ENCODE measurements at regions not wholly inside any gene's neighbourhood (a gene's known extent, or its start where the extent isn't known, plus 50 kb on each side); places are given as distances from the start of the nearest gene placed in this dataset.
A peak's percentile ranks its signal among the peaks of the same experiment; 100 is the strongest.

GRCh38 chr10:110407301-110408170 lies 90.2 kb upstream of the DUSP5 start:
- Mint-ChIP-seq H3K36me3 (no peaks in the 10 kb centered on the region), H3K4me3 (no peak overlapping the region), H3K27ac (no peak overlapping the region), H3K4me1 (peaks cover 25 to 33% (median 30%) of the 10 kb centered on the region in 3 donors), H3K9me3 (no peaks in the 10 kb centered on the region), H3K27me3 (peaks cover 15 to 51% (median 41%) of the 10 kb centered on the region in 3 donors)
- ATAC-seq (ENCODE audit: low read depth in 2 of 2) (no peak), DNase-seq (no peak)

- peaks cover 33 to 41% (median 36%) of the 10 kb centered on the region in 3 donors for H3K4me1 Mint-ChIP-seq
- ATAC-seq (ENCODE audit: low read depth in 2 of 2) (no peak), DNase-seq (no peak)
- H3K36me3 Mint-ChIP-seq = no peaks in the 10 kb centered on the region
- no peak overlapping the region for H3K27ac Mint-ChIP-seq
- H3K27me3 Mint-ChIP-seq = peaks cover 15 to 46% (median 41%) of the 10 kb centered on the region in 3 donors
- no peak overlapping the region for H3K4me3 Mint-ChIP-seq
- H3K9me3 Mint-ChIP-seq = no peaks in the 10 kb centered on the region
These were observed 89.4 kb upstream of the DUSP5 start for GRCh38 chr10:110408203-110408871.

- Mint-ChIP-seq H3K9me3 (no peaks in the 10 kb centered on the region), H3K27ac (no peak overlapping the region), H3K4me3 (peak overlapping the region in 1 of 8 donors; percentile 68), H3K27me3 (peaks cover 15 to 42% (median 41%) of the 10 kb centered on the region in 3 donors), H3K4me1 (peaks cover 39 to 47% (median 41%) of the 10 kb centered on the region in 3 donors), H3K36me3 (no peaks in the 10 kb centered on the region)
- ATAC-seq (ENCODE audit: low read depth in 2 of 2) = no peak
- DNase-seq = no peak
These were observed 88.8 kb upstream of the DUSP5 start for GRCh38 chr10:110408943-110409342.

- H3K9me3 Mint-ChIP-seq = no peaks in the 10 kb centered on the region
- peak overlapping the region in 3 of 8 donors; percentile 29 to 49 (median 31) for H3K4me3 Mint-ChIP-seq
- peaks cover 44 to 52% (median 46%) of the 10 kb centered on the region in 3 donors for H3K4me1 Mint-ChIP-seq
- H3K27ac Mint-ChIP-seq = peak overlapping the region in 1 of 6 donors; percentile 56
- H3K27me3 Mint-ChIP-seq = peaks cover 15 to 41% (median 41%) of the 10 kb centered on the region in 3 donors
- no peaks in the 10 kb centered on the region for H3K36me3 Mint-ChIP-seq
- no peak for ATAC-seq (ENCODE audit: low read depth in 2 of 2)
- no peak for DNase-seq
These were observed 88.2 kb upstream of the DUSP5 start for GRCh38 chr10:110409488-110409887.

GRCh38 chr10:110409926-110410325 lies 87.8 kb upstream of the DUSP5 start:
- peaks cover 15 to 37% (median 37%) of the 10 kb centered on the region in 3 donors for H3K27me3 Mint-ChIP-seq
- no peaks in the 10 kb centered on the region for H3K9me3 Mint-ChIP-seq
- no peaks in the 10 kb centered on the region for H3K36me3 Mint-ChIP-seq
- H3K4me1 Mint-ChIP-seq = peaks cover 47 to 57% (median 49%) of the 10 kb centered on the region in 3 donors
- peak overlapping the region in 1 of 6 donors; percentile 39 for H3K27ac Mint-ChIP-seq
- peak in 1 of 2 donors; percentile 26 for ATAC-seq (ENCODE audit: low read depth in 2 of 2)
- H3K4me3 Mint-ChIP-seq = peak overlapping the region in 2 of 8 donors; percentile 29 to 31
- DNase-seq = peak; percentile 25

- H3K4me3 Mint-ChIP-seq = peak overlapping the region in 1 of 8 donors; percentile 51
- peaks cover 51 to 61% (median 54%) of the 10 kb centered on the region in 3 donors for H3K4me1 Mint-ChIP-seq
- DNase-seq (no peak), ATAC-seq (ENCODE audit: low read depth in 2 of 2) (no peak)
- peak overlapping the region in 1 of 6 donors; percentile 61 for H3K27ac Mint-ChIP-seq
- peaks cover 15 to 32% (median 31%) of the 10 kb centered on the region in 3 donors for H3K27me3 Mint-ChIP-seq
- no peaks in the 10 kb centered on the region for H3K9me3 Mint-ChIP-seq
- H3K36me3 Mint-ChIP-seq = no peaks in the 10 kb centered on the region
These were observed 87.2 kb upstream of the DUSP5 start for GRCh38 chr10:110410329-110411046.

GRCh38 chr10:110411047-110411410 lies 86.7 kb upstream of the DUSP5 start:
- peak overlapping the region in 1 of 6 donors; percentile 37 for H3K27ac Mint-ChIP-seq
- peaks cover 12 to 27% (median 26%) of the 10 kb centered on the region in 3 donors for H3K27me3 Mint-ChIP-seq
- DNase-seq (no peak), ATAC-seq (ENCODE audit: low read depth in 2 of 2) (no peak)
- peak overlapping the region in 2 of 8 donors; percentile 45 to 53 for H3K4me3 Mint-ChIP-seq
- H3K36me3 Mint-ChIP-seq = no peaks in the 10 kb centered on the region
- H3K9me3 Mint-ChIP-seq = no peaks in the 10 kb centered on the region
- H3K4me1 Mint-ChIP-seq = peaks cover 54 to 61% (median 60%) of the 10 kb centered on the region in 3 donors

- no peaks in the 10 kb centered on the region for H3K36me3 Mint-ChIP-seq
- no peak for ATAC-seq (ENCODE audit: low read depth in 2 of 2)
- H3K9me3 Mint-ChIP-seq = no peaks in the 10 kb centered on the region
- H3K4me1 Mint-ChIP-seq = peaks cover 52 to 61% (median 60%) of the 10 kb centered on the region in 3 donors
- DNase-seq = no peak
- peaks cover 5 to 9% (median 7%) of the 10 kb centered on the region in 3 donors for H3K27me3 Mint-ChIP-seq
- H3K4me3 Mint-ChIP-seq = peak overlapping the region in 4 of 8 donors; percentile 24 to 73 (median 46)
- H3K27ac Mint-ChIP-seq = peak overlapping the region in 5 of 6 donors; percentile 26 to 92 (median 89)
These were observed 84.5 kb upstream of the DUSP5 start for GRCh38 chr10:110413049-110413783.

- peak; percentile 12 to 16 for ATAC-seq (ENCODE audit: low read depth in 2 of 2)
- no peaks in the 10 kb centered on the region for H3K9me3 Mint-ChIP-seq
- no peak for DNase-seq
- H3K36me3 Mint-ChIP-seq = no peaks in the 10 kb centered on the region
- H3K27me3 Mint-ChIP-seq = peaks cover 3 to 6% (median 4%) of the 10 kb centered on the region in 3 donors
- peaks cover 53 to 60% (median 55%) of the 10 kb centered on the region in 3 donors for H3K4me1 Mint-ChIP-seq
- peak overlapping the region; percentile 1 to 82 (median 56) for H3K4me3 Mint-ChIP-seq
- H3K27ac Mint-ChIP-seq = peak overlapping the region; percentile 76 to 97 (median 88)
These were observed 83.7 kb upstream of the DUSP5 start for GRCh38 chr10:110413903-110414547.

GRCh38 chr10:110414548-110415309 lies 83.0 kb upstream of the DUSP5 start:
- ATAC-seq (ENCODE audit: low read depth in 2 of 2) (peak; percentile 89 to 93), DNase-seq (peak; percentile 89)
- Mint-ChIP-seq H3K36me3 (no peaks in the 10 kb centered on the region), H3K4me3 (peak overlapping the region; percentile 44 to 82 (median 66)), H3K27me3 (peaks cover 7 to 8% (median 7%) of the 10 kb centered on the region in 3 donors), H3K9me3 (no peaks in the 10 kb centered on the region), H3K27ac (peak overlapping the region; percentile 76 to 97 (median 88)), H3K4me1 (peaks cover 53 to 61% (median 57%) of the 10 kb centered on the region in 3 donors)

GRCh38 chr10:110415809-110416208 lies 81.9 kb upstream of the DUSP5 start:
- Mint-ChIP-seq H3K4me3 (peak overlapping the region in 2 of 8 donors; percentile 39 to 50), H3K27ac (peak overlapping the region in 5 of 6 donors; percentile 10 to 70 (median 43)), H3K4me1 (peaks cover 51 to 63% (median 58%) of the 10 kb centered on the region in 3 donors), H3K9me3 (no peaks in the 10 kb centered on the region), H3K36me3 (no peaks in the 10 kb centered on the region), H3K27me3 (peaks cover 4 to 11% (median 7%) of the 10 kb centered on the region in 3 donors)
- DNase-seq (no peak), ATAC-seq (ENCODE audit: low read depth in 2 of 2) (no peak)

All from naive B cell (primary cell).